Activated T-cell treated with anti-CD3 and anti-CD28 coated beads, Interleukin-2, amount 50 U/mL, for 24 hours (primary cell): ENCODE measurements at regions not wholly inside any gene's neighbourhood (a gene's known extent, or its start where the extent isn't known, plus 50 kb on each side); places are given as distances from the start of the nearest gene placed in this dataset.

Source experiments
- DNase-seq: peaks from one replicate; pipeline ENCODE4 v3.0.0-alpha.2; 2020
- H3K27ac Mint-ChIP-seq: 2 replicates; pipeline ENCODE4 v1.8.0; 2020; ENCODE audit warnings: mild to moderate bottlenecking, mixed read lengths
- H3K27me3 Mint-ChIP-seq: 2 replicates; pipeline ENCODE4 v1.8.0; 2020; ENCODE audit warnings: mixed read lengths
- H3K36me3 Mint-ChIP-seq: 2 replicates; pipeline ENCODE4 v1.8.0; 2020; ENCODE audit warnings: low read depth, mixed read lengths
- H3K4me1 Mint-ChIP-seq: 2 replicates; pipeline ENCODE4 v1.8.0; 2020; ENCODE audit warnings: low read depth, mixed read lengths
- H3K4me3 Mint-ChIP-seq: 2 replicates; pipeline ENCODE4 v1.8.0; 2020; ENCODE audit warnings: mild to moderate bottlenecking, moderate library complexity, mixed read lengths
- H3K9me3 Mint-ChIP-seq: 2 replicates; pipeline ENCODE4 v1.8.0; 2020; ENCODE audit warnings: mixed read lengths

GRCh38 chr10:4051641-4052151, 266.7 kb upstream of the KLF6 start:
- H3K27ac Mint-ChIP-seq: no peak overlapping the region
- H3K4me1 Mint-ChIP-seq: peaks cover 2% of the 10 kb centered on the region
- no peak for DNase-seq
- no peak overlapping the region for H3K4me3 Mint-ChIP-seq
- H3K27me3 Mint-ChIP-seq: no peaks in the 10 kb centered on the region
- no peaks in the 10 kb centered on the region for H3K9me3 Mint-ChIP-seq
- H3K36me3 Mint-ChIP-seq: no peaks in the 10 kb centered on the region

- no peaks in the 10 kb centered on the region for H3K27me3 Mint-ChIP-seq
- H3K4me1 Mint-ChIP-seq: peaks cover 2% of the 10 kb centered on the region
- no peaks in the 10 kb centered on the region for H3K9me3 Mint-ChIP-seq
- DNase-seq: no peak
- no peak overlapping the region for H3K27ac Mint-ChIP-seq
- H3K36me3 Mint-ChIP-seq: no peaks in the 10 kb centered on the region
- H3K4me3 Mint-ChIP-seq: no peak overlapping the region
These were observed 266.1 kb upstream of the KLF6 start for GRCh38 chr10:4051011-4051640.

- Mint-ChIP-seq H3K4me1 (peaks cover 2% of the 10 kb centered on the region), H3K27ac (no peak overlapping the region), H3K27me3 (no peaks in the 10 kb centered on the region), H3K36me3 (no peaks in the 10 kb centered on the region), H3K4me3 (no peak overlapping the region), H3K9me3 (no peaks in the 10 kb centered on the region)
- no peak for DNase-seq
These were observed 265.1 kb upstream of the KLF6 start for GRCh38 chr10:4050061-4050460.

GRCh38 chr10:4049348-4049747, 264.3 kb upstream of the KLF6 start:
- H3K9me3 Mint-ChIP-seq: no peaks in the 10 kb centered on the region
- H3K27me3 Mint-ChIP-seq: no peaks in the 10 kb centered on the region
- H3K4me1 Mint-ChIP-seq: peaks cover 2% of the 10 kb centered on the region
- H3K36me3 Mint-ChIP-seq: no peaks in the 10 kb centered on the region
- no peak overlapping the region for H3K4me3 Mint-ChIP-seq
- no peak for DNase-seq
- H3K27ac Mint-ChIP-seq: no peak overlapping the region

- Mint-ChIP-seq H3K4me3 (no peak overlapping the region), H3K4me1 (peaks cover 2% of the 10 kb centered on the region), H3K9me3 (peaks cover under 1% of the 10 kb centered on the region), H3K27me3 (no peaks in the 10 kb centered on the region), H3K27ac (no peak overlapping the region), H3K36me3 (no peaks in the 10 kb centered on the region)
- no peak for DNase-seq
These were observed 263.3 kb upstream of the KLF6 start for GRCh38 chr10:4048236-4048864.

GRCh38 chr10:4046712-4047354, 261.8 kb upstream of the KLF6 start:
- peaks cover 2% of the 10 kb centered on the region for H3K4me1 Mint-ChIP-seq
- H3K9me3 Mint-ChIP-seq: peaks cover 15% of the 10 kb centered on the region

GRCh38 chr10:4046030-4046429, 261.0 kb upstream of the KLF6 start:
- no peak for DNase-seq
- no peak overlapping the region for H3K4me3 Mint-ChIP-seq
- peaks cover 21% of the 10 kb centered on the region for H3K9me3 Mint-ChIP-seq
- H3K27ac Mint-ChIP-seq: no peak overlapping the region
- peaks cover 12% of the 10 kb centered on the region for H3K36me3 Mint-ChIP-seq
- no peaks in the 10 kb centered on the region for H3K27me3 Mint-ChIP-seq
- H3K4me1 Mint-ChIP-seq: no peaks in the 10 kb centered on the region

More at GRCh38 chr10:4046712-4047354, 261.8 kb upstream of the KLF6 start:
- Mint-ChIP-seq H3K4me3 (no peak overlapping the region), H3K36me3 (peaks cover 7% of the 10 kb centered on the region), H3K27ac (no peak overlapping the region), H3K27me3 (no peaks in the 10 kb centered on the region)
- DNase-seq: no peak

GRCh38 chr10:4043897-4044665, 259.1 kb upstream of the KLF6 start:
- no peak overlapping the region for H3K27ac Mint-ChIP-seq
- no peak overlapping the region for H3K4me3 Mint-ChIP-seq
- H3K4me1 Mint-ChIP-seq: no peaks in the 10 kb centered on the region
- peaks cover 12% of the 10 kb centered on the region for H3K36me3 Mint-ChIP-seq
- no peaks in the 10 kb centered on the region for H3K27me3 Mint-ChIP-seq
- no peak for DNase-seq
- peaks cover 25% of the 10 kb centered on the region for H3K9me3 Mint-ChIP-seq

- Mint-ChIP-seq H3K27ac (no peak overlapping the region), H3K9me3 (peaks cover 25% of the 10 kb centered on the region), H3K4me3 (no peak overlapping the region)
These were observed 256.6 kb upstream of the KLF6 start for GRCh38 chr10:4041635-4042034.

GRCh38 chr10:4038000-4038399, 253.0 kb upstream of the KLF6 start:
- peaks cover 12% of the 10 kb centered on the region for H3K36me3 Mint-ChIP-seq
- H3K9me3 Mint-ChIP-seq: peaks cover 21% of the 10 kb centered on the region
- H3K4me3 Mint-ChIP-seq: no peak overlapping the region
- DNase-seq: no peak
- no peak overlapping the region for H3K27ac Mint-ChIP-seq
- peaks cover 26% of the 10 kb centered on the region for H3K4me1 Mint-ChIP-seq
- no peaks in the 10 kb centered on the region for H3K27me3 Mint-ChIP-seq

More at GRCh38 chr10:4041635-4042034, 256.6 kb upstream of the KLF6 start:
- Mint-ChIP-seq H3K4me1 (no peaks in the 10 kb centered on the region), H3K36me3 (peaks cover 12% of the 10 kb centered on the region), H3K27me3 (no peaks in the 10 kb centered on the region)
- DNase-seq: no peak

GRCh38 chr10:4035599-4035945, 250.6 kb upstream of the KLF6 start:
- Mint-ChIP-seq H3K27ac (peak overlapping the region; percentile 48), H3K27me3 (no peaks in the 10 kb centered on the region), H3K9me3 (peaks cover 2% of the 10 kb centered on the region), H3K4me1 (peaks cover 36% of the 10 kb centered on the region), H3K36me3 (no peaks in the 10 kb centered on the region), H3K4me3 (peak overlapping the region; percentile 46)
- DNase-seq: no peak

GRCh38 chr10:4034907-4035598, 250.0 kb upstream of the KLF6 start:
- no peaks in the 10 kb centered on the region for H3K27me3 Mint-ChIP-seq
- H3K9me3 Mint-ChIP-seq: no peaks in the 10 kb centered on the region
- peak; percentile 42 for DNase-seq
- H3K36me3 Mint-ChIP-seq: no peaks in the 10 kb centered on the region
- H3K4me1 Mint-ChIP-seq: peaks cover 36% of the 10 kb centered on the region
- peak overlapping the region; percentile 46 for H3K4me3 Mint-ChIP-seq
- peak overlapping the region; percentile 48 for H3K27ac Mint-ChIP-seq

GRCh38 chr10:4033341-4033896, 248.4 kb upstream of the KLF6 start:
- Mint-ChIP-seq H3K27ac (peak overlapping the region; percentile 90), H3K27me3 (no peaks in the 10 kb centered on the region), H3K4me1 (peaks cover 36% of the 10 kb centered on the region), H3K4me3 (peak overlapping the region; percentile 43), H3K9me3 (no peaks in the 10 kb centered on the region), H3K36me3 (no peaks in the 10 kb centered on the region)
- peak; percentile 71 for DNase-seq

GRCh38 chr10:4029866-4030265, 244.9 kb upstream of the KLF6 start:
- Mint-ChIP-seq H3K27ac (no peak overlapping the region), H3K27me3 (no peaks in the 10 kb centered on the region), H3K4me3 (no peak overlapping the region), H3K9me3 (no peaks in the 10 kb centered on the region), H3K4me1 (peaks cover 28% of the 10 kb centered on the region), H3K36me3 (no peaks in the 10 kb centered on the region)
- DNase-seq: no peak
